ENCODE measurements at regions not wholly inside any gene's neighbourhood (a gene's known extent, or its start where the extent isn't known, plus 50 kb on each side); places are given as distances from the start of the nearest gene placed in this dataset.

GRCh38 chr3:159881828-159882309, 106.8 kb upstream of the IL12A start (continued):
- TF ChIP-seq INSM2 (tag by site-specific recombination; IDR thresholded peaks at IDR 0.05), result peak; percentile 57
- TF ChIP-seq OSR2 (tag by site-specific recombination; IDR thresholded peaks at IDR 0.05), result peak; percentile 52
- peak; percentile 69 for TF ChIP-seq ZNF366 (tag by site-specific recombination; conservative IDR thresholded peaks at IDR 0.05)
- no peak for TF ChIP-seq ZNF76 (tag by site-specific recombination; IDR thresholded peaks at IDR 0.05; ENCODE audit: borderline replicate concordance, low read depth)
- no peak for TF ChIP-seq ZNF530 (tag by site-specific recombination; IDR thresholded peaks at IDR 0.05; ENCODE audit: low read depth)

GRCh38 chr3:159882367-159882766, 106.3 kb upstream of the IL12A start:
- Histone ChIP-seq H3K4me3 (ENCODE audit: low read depth, low read length) (no peak overlapping the region), H3K9me3 (ENCODE audit: control insufficient read depth, insufficient read depth, low read depth, low read length) (no peaks in the 10 kb centered on the region), H3K27ac (ENCODE audit: extremely low read depth, low read depth, low read length) (peak overlapping the region; percentile 62), H3K4me1 (ENCODE audit: control insufficient read depth, insufficient read depth, low read length) (peaks cover 11% of the 10 kb centered on the region), H3K36me3 (ENCODE audit: control insufficient read depth in 2 of 2, insufficient read depth in 1 of 2, low read length in 2 of 2) (peaks cover 0 to under 1% of the 10 kb centered on the region in 2 experiments; a peak in 1 of 3 replicates)
- TF ChIP-seq ZNF214 (tag by site-specific recombination; IDR thresholded peaks at IDR 0.05; ENCODE audit: borderline replicate concordance) (no peak), SCRT2 (tag by site-specific recombination; IDR thresholded peaks at IDR 0.05) (0 out of 2 replicates have a peak, but pooled peaks have one; percentile 1)
- POLR2A ChIA-PET, result no interaction called here
- CTCF ChIA-PET, result interaction anchor here (1.7 to 7.7 kb wide), 3 partner anchors 54 to 123 kb away, joined by 8 to 108 read pairs (median 45); partner anchors contain the start of gene IL12A

GRCh38 chr3:159882790-159883779, 105.5 kb upstream of the IL12A start:
- POLR2A ChIA-PET, result interaction anchor here (0.9 kb wide), 1 partner anchor 30 kb away, joined by 4 read pairs; no protein-coding TSS in a partner anchor
- CTCF ChIA-PET, result interaction anchor here (0.7 to 7.7 kb wide), 8 partner anchors 14 to 647 kb away, joined by 3 to 108 read pairs (median 8); partner anchors contain the start of gene IL12A
- peaks cover 11% of the 10 kb centered on the region for H3K4me1 ChIP-seq (ENCODE audit: control insufficient read depth, insufficient read depth, low read length)
- TF ChIP-seq ZNF830 (tag by site-specific recombination; IDR thresholded peaks at IDR 0.05; ENCODE audit: low read depth) (no peak), ZNF350 (tag by site-specific recombination; IDR thresholded peaks at IDR 0.05) (no peak), GFI1B (tag by site-specific recombination; IDR thresholded peaks at IDR 0.05) (peak; percentile 49; the same call in 1 of the 2 replicates), OSR2 (tag by site-specific recombination; IDR thresholded peaks at IDR 0.05) (peak; percentile 67), ZNF202 (tag by site-specific recombination; IDR thresholded peaks at IDR 0.05; ENCODE audit: borderline replicate concordance) (no peak), BCL11A (tag by site-specific recombination; IDR thresholded peaks at IDR 0.05; ENCODE audit: low read depth) (no peak), ZNF311 (tag by site-specific recombination; IDR thresholded peaks at IDR 0.05; ENCODE audit: borderline replicate concordance) (no peak), ZNF518A (tag by site-specific recombination; conservative IDR thresholded peaks at IDR 0.05; ENCODE audit: low read depth) (no peak), ZFP3 (tag by site-specific recombination; IDR thresholded peaks at IDR 0.05; ENCODE audit: low read depth) (no peak), ZNF670 (tag by site-specific recombination; IDR thresholded peaks at IDR 0.05; ENCODE audit: low read depth) (no peak), ELK4 (IDR thresholded peaks at IDR 0.05; ENCODE audit: borderline replicate concordance, low read depth, low read length) (no peak), REST (tag by site-specific recombination; IDR thresholded peaks at IDR 0.05) (no peak)

More at GRCh38 chr3:159882790-159883779, 105.5 kb upstream of the IL12A start:
- Histone ChIP-seq H3K4me3 (ENCODE audit: low read depth, low read length) (no peak overlapping the region), H3K36me3 (ENCODE audit: control insufficient read depth in 2 of 2, insufficient read depth in 1 of 2, low read length in 2 of 2) (peaks cover 0 to 6% of the 10 kb centered on the region in 2 experiments; a peak in 1 of 3 replicates), H3K9me3 (ENCODE audit: control insufficient read depth, insufficient read depth, low read depth, low read length) (no peaks in the 10 kb centered on the region), H3K27ac (ENCODE audit: extremely low read depth, low read depth, low read length) (peak overlapping the region; percentile 62)

Measured in HEK293 (cell line).